GM12801 (cell line): ENCODE measurements at regions not wholly inside any gene's neighbourhood (a gene's known extent, or its start where the extent isn't known, plus 50 kb on each side); places are given as distances from the start of the nearest gene placed in this dataset.

Experiments used
- TF ChIP-seq, protein P1 (sequence below): IDR thresholded peaks from one replicate; pipeline ENCODE4 v1.5.1; 2011; ENCODE audit warnings: control low read depth; ENCODE audit not compliant: insufficient read length; ENCODE audit errors: extremely low read depth

DNA sequence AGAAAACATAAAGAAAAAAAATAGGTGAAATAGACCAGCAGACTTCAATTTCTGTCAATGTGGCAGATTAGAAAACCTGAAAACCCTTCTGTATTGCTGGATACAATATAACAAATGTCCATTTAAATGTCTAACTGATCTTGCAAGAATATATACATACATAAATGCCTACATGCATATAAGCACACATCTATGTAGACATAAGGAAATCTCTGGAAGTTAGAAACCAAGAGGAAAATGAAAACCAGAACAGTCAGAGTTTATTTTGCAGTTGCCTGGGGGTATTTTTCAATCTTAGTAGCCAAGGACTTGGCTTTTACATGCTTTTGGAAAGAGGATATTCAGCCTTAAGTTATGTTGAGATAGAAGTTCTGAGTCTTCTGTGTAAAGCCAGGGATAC, 184.0 kb downstream of the RPS12 start:
- TF ChIP-seq, protein P1, sequence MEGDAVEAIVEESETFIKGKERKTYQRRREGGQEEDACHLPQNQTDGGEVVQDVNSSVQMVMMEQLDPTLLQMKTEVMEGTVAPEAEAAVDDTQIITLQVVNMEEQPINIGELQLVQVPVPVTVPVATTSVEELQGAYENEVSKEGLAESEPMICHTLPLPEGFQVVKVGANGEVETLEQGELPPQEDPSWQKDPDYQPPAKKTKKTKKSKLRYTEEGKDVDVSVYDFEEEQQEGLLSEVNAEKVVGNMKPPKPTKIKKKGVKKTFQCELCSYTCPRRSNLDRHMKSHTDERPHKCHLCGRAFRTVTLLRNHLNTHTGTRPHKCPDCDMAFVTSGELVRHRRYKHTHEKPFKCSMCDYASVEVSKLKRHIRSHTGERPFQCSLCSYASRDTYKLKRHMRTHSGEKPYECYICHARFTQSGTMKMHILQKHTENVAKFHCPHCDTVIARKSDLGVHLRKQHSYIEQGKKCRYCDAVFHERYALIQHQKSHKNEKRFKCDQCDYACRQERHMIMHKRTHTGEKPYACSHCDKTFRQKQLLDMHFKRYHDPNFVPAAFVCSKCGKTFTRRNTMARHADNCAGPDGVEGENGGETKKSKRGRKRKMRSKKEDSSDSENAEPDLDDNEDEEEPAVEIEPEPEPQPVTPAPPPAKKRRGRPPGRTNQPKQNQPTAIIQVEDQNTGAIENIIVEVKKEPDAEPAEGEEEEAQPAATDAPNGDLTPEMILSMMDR: no peak

DNA sequence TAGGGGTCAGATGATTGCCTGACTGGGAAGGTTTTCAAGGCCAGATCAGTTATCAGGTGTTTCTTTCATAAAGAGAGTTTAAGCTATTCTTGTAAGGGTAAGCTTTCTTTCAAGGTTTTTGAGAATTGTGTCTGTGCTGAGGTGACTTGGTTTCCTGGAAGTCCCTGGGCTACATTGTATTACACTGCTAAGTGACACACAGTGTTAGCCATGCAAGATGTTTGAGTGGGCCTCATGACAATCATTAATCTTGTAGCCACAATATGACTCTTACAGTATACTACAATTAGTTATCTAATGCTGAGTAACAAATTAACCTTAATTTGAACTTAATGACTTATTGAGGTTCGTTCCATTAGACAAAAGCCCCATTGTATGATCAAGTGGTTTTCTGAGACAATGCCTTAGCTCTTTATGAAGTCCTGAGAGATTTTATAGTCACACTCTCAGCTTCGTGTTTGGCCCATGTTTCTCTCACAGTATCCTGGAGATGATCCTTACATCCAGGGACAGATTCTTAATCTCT, 186.7 kb downstream of the RPS12 start:
- TF ChIP-seq, protein P1: no peak

- TF ChIP-seq, protein P1: no peak
These were observed 190.0 kb downstream of the RPS12 start for GRCh38 chr6:133004304-133004884.

GRCh38 chr6:133012774-133013173, 198.4 kb downstream of the RPS12 start:
- TF ChIP-seq, protein P1: no peak

- TF ChIP-seq, protein P1: no peak
These were observed 202.3 kb downstream of the RPS12 start for GRCh38 chr6:133016631-133017030.

GRCh38 chr6:133017581-133017980, 203.2 kb downstream of the RPS12 start:
- TF ChIP-seq, protein P1: no peak

DNA sequence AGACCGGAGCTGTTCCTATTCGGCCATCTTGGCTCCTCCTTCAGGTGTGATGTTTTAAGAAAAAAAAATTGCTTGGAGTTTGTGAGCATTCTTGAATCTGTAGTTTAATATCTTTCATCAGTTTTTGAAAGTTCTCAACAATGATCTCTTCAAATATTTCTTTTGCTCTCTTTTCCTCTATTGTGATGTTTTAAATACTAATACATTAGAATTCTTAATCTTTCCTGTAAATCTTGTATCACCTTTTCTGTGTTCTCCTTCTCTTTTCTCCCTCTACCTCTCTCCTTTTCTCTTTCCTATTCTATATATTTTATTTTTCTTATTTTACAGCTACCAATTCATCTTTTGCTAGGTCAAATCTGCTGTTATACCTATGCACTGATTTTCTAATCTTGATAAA, 212.3 kb downstream of the RPS12 start:
- TF ChIP-seq, protein P1: no peak
